Gastroesophageal sphincter (tissue), 4 donors: ENCODE measurements at regions not wholly inside any gene's neighbourhood (a gene's known extent, or its start where the extent isn't known, plus 50 kb on each side); places are given as distances from the start of the nearest gene placed in this dataset.

Experiments used
- ATAC-seq: fragments of 150-250 bp; one replicate; pipeline ENCODE4 v1.9.1; 2016; ENCODE audit warnings: mild to moderate bottlenecking, moderate library complexity
- H3K27ac ChIP-seq, 4 donors: fragments of 200-600 bp; sonication (generic) in 3 of 4; 1 replicate in 3 of 4; 2 replicates in 1 of 4; pipeline ENCODE4 v1.5.1; 2016 to 2019
- H3K27me3 ChIP-seq: fragments of 200-600 bp; sonication (generic); one replicate; pipeline ENCODE4 v1.5.1; 2019
- H3K36me3 ChIP-seq, 2 donors: fragments of 200-600 bp; sonication (generic); one replicate each; pipeline ENCODE4 v1.5.1; 2019; ENCODE audit warnings: control low read depth in 1 of 2
- H3K4me1 ChIP-seq, 3 donors: fragments of 200-600 bp; sonication (generic); 1 replicate in 2 of 3; 2 replicates in 1 of 3; pipeline ENCODE4 v1.5.1; 2016 to 2019; ENCODE audit warnings: control low read depth in 2 of 3
- H3K4me3 ChIP-seq, 2 donors: fragments of 200-600 bp; sonication (generic); one replicate each; pipeline ENCODE4 v1.5.1; 2019; ENCODE audit warnings: mild to moderate bottlenecking in 1 of 2, moderate library complexity in 1 of 2
- H3K9me3 ChIP-seq, 3 donors: fragments of 200-600 bp; sonication (generic); one replicate each; pipeline ENCODE4 v1.5.1; 2017 to 2019; ENCODE audit warnings: control low read depth in 2 of 3
- EP300 ChIP-seq: sonication (generic); formaldehyde crosslinking; IDR thresholded peaks from one replicate; pipeline ENCODE4 v1.6.1; 2017; ENCODE audit warnings: antibody characterized with exemption, mild to moderate bottlenecking
- POLR2A ChIP-seq, 2 donors: fragments of 450-650 bp; IDR thresholded peaks; one replicate each; pipeline ENCODE4 v1.6.1; 2017; ENCODE audit warnings: antibody characterized with exemption in 2 of 2, mild to moderate bottlenecking in 2 of 2, moderate library complexity in 1 of 2
- POLR2AphosphoS5 ChIP-seq: sonication (generic); formaldehyde crosslinking; IDR thresholded peaks from one replicate; pipeline ENCODE4 v1.6.1; 2017; ENCODE audit warnings: antibody characterized with exemption
- WGBS, 2 donors: methylation state at CpG; one replicate each; pipeline ENCODE4 v1.1.5; 2018; ENCODE audit warnings: low coverage in 1 of 2; 5-methylcytosine and 5-hydroxymethylcytosine counted together
- TF ChIP-seq, protein P1 (sequence below), 4 experiments: fragments of 200-600 bp in 2 of 4; fragments of 450-650 bp in 2 of 4; sonication (generic) in 1 of 4; IDR thresholded peaks; one replicate each; pipeline ENCODE4 v1.5.1; 2017 to 2019; ENCODE audit warnings: antibody characterized with exemption in 4 of 4, mild to moderate bottlenecking in 2 of 4, moderate library complexity in 2 of 4

GRCh38 chr15:97165205-97165604, 795.3 kb upstream of the ARRDC4 start:
- no peaks in the 10 kb centered on the region for H3K9me3 ChIP-seq
- WGBS, 2 donors, result 71 to 80% methylated on average over 1 to 2 of the region's 2 CpGs
- H3K36me3 ChIP-seq, result no peaks in the 10 kb centered on the region
- H3K4me3 ChIP-seq, result no peak overlapping the region
- H3K27ac ChIP-seq, result no peak overlapping the region
- no peaks in the 10 kb centered on the region for H3K4me1 ChIP-seq
- no peak for TF ChIP-seq POLR2AphosphoS5
- TF ChIP-seq POLR2A (IDR thresholded peaks at IDR 0.05), result no peak
- no peak for TF ChIP-seq EP300
- TF ChIP-seq, protein P1, sequence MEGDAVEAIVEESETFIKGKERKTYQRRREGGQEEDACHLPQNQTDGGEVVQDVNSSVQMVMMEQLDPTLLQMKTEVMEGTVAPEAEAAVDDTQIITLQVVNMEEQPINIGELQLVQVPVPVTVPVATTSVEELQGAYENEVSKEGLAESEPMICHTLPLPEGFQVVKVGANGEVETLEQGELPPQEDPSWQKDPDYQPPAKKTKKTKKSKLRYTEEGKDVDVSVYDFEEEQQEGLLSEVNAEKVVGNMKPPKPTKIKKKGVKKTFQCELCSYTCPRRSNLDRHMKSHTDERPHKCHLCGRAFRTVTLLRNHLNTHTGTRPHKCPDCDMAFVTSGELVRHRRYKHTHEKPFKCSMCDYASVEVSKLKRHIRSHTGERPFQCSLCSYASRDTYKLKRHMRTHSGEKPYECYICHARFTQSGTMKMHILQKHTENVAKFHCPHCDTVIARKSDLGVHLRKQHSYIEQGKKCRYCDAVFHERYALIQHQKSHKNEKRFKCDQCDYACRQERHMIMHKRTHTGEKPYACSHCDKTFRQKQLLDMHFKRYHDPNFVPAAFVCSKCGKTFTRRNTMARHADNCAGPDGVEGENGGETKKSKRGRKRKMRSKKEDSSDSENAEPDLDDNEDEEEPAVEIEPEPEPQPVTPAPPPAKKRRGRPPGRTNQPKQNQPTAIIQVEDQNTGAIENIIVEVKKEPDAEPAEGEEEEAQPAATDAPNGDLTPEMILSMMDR (IDR thresholded peaks at IDR 0.05), result no peak
- H3K27me3 ChIP-seq, result no peaks in the 10 kb centered on the region
- ATAC-seq, result no peak

DNA sequence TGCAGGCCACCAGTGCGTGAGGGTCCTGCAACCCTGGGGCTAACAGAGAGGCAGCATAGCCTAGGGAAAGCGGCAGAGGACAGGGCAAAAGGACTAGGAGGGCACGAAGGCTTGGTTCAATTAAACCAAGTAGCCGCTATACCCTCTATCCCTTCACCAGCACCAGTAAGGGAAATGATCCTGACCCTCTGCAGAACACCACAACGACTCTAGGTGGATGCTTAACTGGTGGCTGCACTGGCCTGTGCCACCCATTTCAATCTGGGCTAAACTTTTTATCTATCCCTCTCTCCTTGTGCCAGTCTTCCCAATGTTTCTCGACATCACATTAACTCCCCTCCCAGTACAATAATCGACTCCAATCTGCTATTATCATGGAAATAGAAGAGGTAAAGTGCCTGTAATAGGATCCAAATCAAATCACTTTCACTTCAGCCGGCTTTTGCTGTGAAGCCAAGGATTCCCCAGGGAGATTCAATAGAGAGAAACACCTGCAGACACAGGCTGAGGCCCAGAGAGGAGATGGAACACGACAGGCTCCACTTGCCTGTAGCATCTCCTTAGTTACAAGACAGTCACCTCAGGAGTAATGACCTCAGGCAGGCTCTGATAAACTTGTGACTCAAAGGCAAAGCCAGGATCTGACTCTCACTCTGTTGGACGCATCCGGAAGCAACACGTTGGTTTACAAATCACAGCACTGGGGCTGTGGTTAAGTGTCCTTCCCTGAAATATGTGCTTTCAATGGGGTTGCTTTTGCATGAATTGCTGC, 791.6 kb upstream of the ARRDC4 start:
- H3K36me3 ChIP-seq, result no peaks in the 10 kb centered on the region
- WGBS, 2 donors, result 66 to 76% methylated on average over 9 to 10 of the region's 12 CpGs
- peaks cover 6% of the 10 kb centered on the region for H3K27me3 ChIP-seq
- H3K27ac ChIP-seq, result no peak overlapping the region
- ATAC-seq, result no peak
- no peaks in the 10 kb centered on the region for H3K9me3 ChIP-seq
- TF ChIP-seq EP300 (no peak), POLR2A (IDR thresholded peaks at IDR 0.05) (no peak), POLR2AphosphoS5 (no peak)
- TF ChIP-seq, protein P1 (IDR thresholded peaks at IDR 0.05), result no peak
- no peaks in the 10 kb centered on the region for H3K4me1 ChIP-seq
- H3K4me3 ChIP-seq, result no peak overlapping the region

GRCh38 chr15:97171556-97171955, 788.9 kb upstream of the ARRDC4 start:
- no peak for ATAC-seq
- H3K4me3 ChIP-seq, result no peak overlapping the region
- no peaks in the 10 kb centered on the region for H3K9me3 ChIP-seq
- 94 to 97% methylated on average over 7 to 10 of the region's 10 CpGs for WGBS, 2 donors
- no peak overlapping the region for H3K27ac ChIP-seq
- H3K4me1 ChIP-seq, result no peaks in the 10 kb centered on the region
- no peak for TF ChIP-seq POLR2A (IDR thresholded peaks at IDR 0.05)
- TF ChIP-seq POLR2AphosphoS5, result no peak
- TF ChIP-seq, protein P1 (IDR thresholded peaks at IDR 0.05), result no peak
- no peak for TF ChIP-seq EP300
- no peaks in the 10 kb centered on the region for H3K36me3 ChIP-seq
- peaks cover 11% of the 10 kb centered on the region for H3K27me3 ChIP-seq

GRCh38 chr15:97174886-97175540, 785.5 kb upstream of the ARRDC4 start:
- no peaks in the 10 kb centered on the region for H3K9me3 ChIP-seq
- no peak overlapping the region for H3K27ac ChIP-seq
- no peaks in the 10 kb centered on the region for H3K4me1 ChIP-seq
- no peak for ATAC-seq
- H3K36me3 ChIP-seq, result no peaks in the 10 kb centered on the region
- no peak overlapping the region for H3K4me3 ChIP-seq
- peaks cover 20% of the 10 kb centered on the region for H3K27me3 ChIP-seq
- TF ChIP-seq EP300, result no peak
- TF ChIP-seq, protein P1 (IDR thresholded peaks at IDR 0.05), result no peak
- no peak for TF ChIP-seq POLR2AphosphoS5
- TF ChIP-seq POLR2A (IDR thresholded peaks at IDR 0.05), result no peak
- 79 to 87% methylated on average over 2 of the region's 2 CpGs for WGBS, 2 donors

DNA sequence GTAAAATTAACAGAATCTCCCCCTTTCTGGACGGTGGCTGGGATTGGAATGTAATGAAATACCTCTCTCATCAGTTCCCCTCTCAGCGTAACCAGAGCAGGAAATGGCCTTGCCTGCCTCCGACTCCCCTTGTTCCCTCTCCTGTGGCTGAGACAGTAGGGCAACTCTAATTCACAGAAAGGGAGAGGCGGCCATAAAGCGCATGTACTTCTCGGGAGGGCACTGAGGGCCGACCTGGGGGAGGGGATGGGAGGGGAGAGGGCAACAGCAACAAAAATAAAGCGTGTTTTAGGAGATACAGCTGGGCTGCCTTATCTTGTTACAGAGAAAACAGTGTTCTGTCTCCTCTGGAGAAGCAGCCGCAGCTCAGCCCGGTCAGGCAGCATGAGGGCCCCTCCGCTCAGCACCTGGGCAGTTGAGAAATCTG, 783.3 kb upstream of the ARRDC4 start:
- H3K9me3 ChIP-seq, result no peaks in the 10 kb centered on the region
- no peaks in the 10 kb centered on the region for H3K36me3 ChIP-seq
- no peak overlapping the region for H3K27ac ChIP-seq
- no peak for TF ChIP-seq POLR2AphosphoS5
- TF ChIP-seq EP300, result no peak
- TF ChIP-seq POLR2A (IDR thresholded peaks at IDR 0.05), result no peak
- TF ChIP-seq, protein P1 (IDR thresholded peaks at IDR 0.05), result no peak
- H3K27me3 ChIP-seq, result peaks cover 20% of the 10 kb centered on the region
- ATAC-seq, result no peak
- no peaks in the 10 kb centered on the region for H3K4me1 ChIP-seq
- 18 to 43% methylated on average over 3 to 4 of the region's 11 CpGs for WGBS, 2 donors
- H3K4me3 ChIP-seq, result no peak overlapping the region
